Smooth muscle cell (in vitro differentiated cells): ENCODE measurements at regions not wholly inside any gene's neighbourhood (a gene's known extent, or its start where the extent isn't known, plus 50 kb on each side); places are given as distances from the start of the nearest gene placed in this dataset.

ENCODE experiments used
- DNase-seq: peaks from one replicate; lab custom pipeline; 2025; ENCODE audit not compliant: unreplicated experiment; lab: John Stamatoyannopoulos, UW
- H2AFZ ChIP-seq: fragments of 200-600 bp; sonication (generic); 2 replicates; pipeline ENCODE4 v1.6.0; 2016; ENCODE audit warnings: antibody characterized with exemption, low read depth, mild to moderate bottlenecking
- H3F3A ChIP-seq: fragments of 200-600 bp; sonication (generic); 2 replicates; pipeline ENCODE4 v1.6.0; 2017; ENCODE audit warnings: antibody characterized with exemption, low read depth
- H3K27ac ChIP-seq: fragments of 200-600 bp; sonication (generic); 2 replicates; pipeline ENCODE4 v1.5.1; 2016; ENCODE audit warnings: low read depth, mild to moderate bottlenecking
- H3K27me3 ChIP-seq: fragments of 200-600 bp; sonication (generic); 2 replicates; pipeline ENCODE4 v1.6.1; 2016; ENCODE audit warnings: low read depth, mild to moderate bottlenecking
- H3K36me3 ChIP-seq: fragments of 200-600 bp; sonication (generic); 2 replicates; pipeline ENCODE4 v1.5.1; 2016; ENCODE audit warnings: low read depth
- H3K4me1 ChIP-seq: fragments of 200-600 bp; sonication (generic); 2 replicates; pipeline ENCODE4 v1.5.1; 2016; ENCODE audit warnings: low read depth
- H3K4me2 ChIP-seq: fragments of 200-600 bp; sonication (generic); 2 replicates; pipeline ENCODE4 v1.6.0; 2016; ENCODE audit warnings: mild to moderate bottlenecking
- H3K4me3 ChIP-seq: fragments of 200-600 bp; sonication (generic); 2 replicates; pipeline ENCODE4 v1.5.1; 2016; ENCODE audit warnings: mild to moderate bottlenecking
- H3K79me2 ChIP-seq: fragments of 200-600 bp; sonication (generic); 2 replicates; pipeline ENCODE4 v1.6.0; 2016; ENCODE audit warnings: low read depth, mild to moderate bottlenecking
- H3K9ac ChIP-seq: fragments of 200-600 bp; sonication (generic); 2 replicates; pipeline ENCODE4 v1.6.0; 2016; ENCODE audit warnings: low read depth
- H3K9me3 ChIP-seq: fragments of 200-600 bp; sonication (generic); replicated peaks from 2 replicates; pipeline ENCODE4 v1.5.1; 2016; ENCODE audit warnings: low read depth
- H4K20me1 ChIP-seq: fragments of 200-600 bp; sonication (generic); 2 replicates; pipeline ENCODE4 v1.6.0; 2016; ENCODE audit warnings: low read depth
- CTCF ChIP-seq: fragments of 200-600 bp; sonication (generic); IDR thresholded peaks from 2 replicates; pipeline ENCODE4 v1.5.1; 2017; ENCODE audit warnings: borderline replicate concordance, mild to moderate bottlenecking, antibody characterized with exemption; ENCODE audit not compliant: insufficient read depth, poor library complexity, severe bottlenecking
- WGBS: methylation state at CpG from one replicate; pipeline ENCODE4 v1.1.7; 2016; ENCODE audit warnings: low lambda C conversion rate; 5-methylcytosine and 5-hydroxymethylcytosine counted together

GRCh38 chr2:128639693-128640092 lies 321.0 kb upstream of the HS6ST1 start:
- no peak overlapping the region for H2AFZ ChIP-seq
- no peaks in the 10 kb centered on the region for H3K79me2 ChIP-seq
- no peak overlapping the region for H3K4me2 ChIP-seq
- 96% methylated on average over 11 of the region's 11 CpGs for WGBS
- no peak for DNase-seq
- H3K4me3 ChIP-seq: no peak overlapping the region
- no peaks in the 10 kb centered on the region for H3F3A ChIP-seq
- no peak overlapping the region for H3K27ac ChIP-seq
- no peak for TF ChIP-seq CTCF
- H3K4me1 ChIP-seq: peaks cover 24% of the 10 kb centered on the region
- H3K9me3 ChIP-seq: no peaks in the 10 kb centered on the region
- no peaks in the 10 kb centered on the region for H4K20me1 ChIP-seq
- no peaks in the 10 kb centered on the region for H3K27me3 ChIP-seq
- no peak overlapping the region for H3K9ac ChIP-seq
- H3K36me3 ChIP-seq: no peaks in the 10 kb centered on the region

GRCh38 chr2:128640166-128640844 lies 321.6 kb upstream of the HS6ST1 start:
- no peak for DNase-seq
- WGBS: 87% methylated on average over 4 of the region's 4 CpGs
- H3F3A ChIP-seq: no peaks in the 10 kb centered on the region
- H3K27ac ChIP-seq: no peak overlapping the region
- TF ChIP-seq CTCF: no peak
- peaks cover 27% of the 10 kb centered on the region for H3K4me1 ChIP-seq
- no peak overlapping the region for H3K9ac ChIP-seq
- no peaks in the 10 kb centered on the region for H4K20me1 ChIP-seq
- H3K36me3 ChIP-seq: no peaks in the 10 kb centered on the region
- no peak overlapping the region for H3K4me2 ChIP-seq
- no peaks in the 10 kb centered on the region for H3K27me3 ChIP-seq
- no peaks in the 10 kb centered on the region for H3K9me3 ChIP-seq
- no peak overlapping the region for H3K4me3 ChIP-seq
- no peak overlapping the region for H2AFZ ChIP-seq
- no peaks in the 10 kb centered on the region for H3K79me2 ChIP-seq

GRCh38 chr2:128640845-128641360 lies 322.2 kb upstream of the HS6ST1 start:
- Histone ChIP-seq H3K4me1 (peaks cover 29% of the 10 kb centered on the region), H3K4me3 (no peak overlapping the region), H4K20me1 (no peaks in the 10 kb centered on the region), H3K27me3 (no peaks in the 10 kb centered on the region), H3K27ac (no peak overlapping the region), H3K4me2 (no peak overlapping the region), H2AFZ (no peak overlapping the region), H3K9ac (no peak overlapping the region), H3K36me3 (no peaks in the 10 kb centered on the region), H3K79me2 (no peaks in the 10 kb centered on the region), H3F3A (no peaks in the 10 kb centered on the region), H3K9me3 (no peaks in the 10 kb centered on the region)
- TF ChIP-seq CTCF: no peak
- 98% methylated on average over 6 of the region's 6 CpGs for WGBS
- DNase-seq: no peak
